GM23338 (cell line): ENCODE measurements at regions not wholly inside any gene's neighbourhood (a gene's known extent, or its start where the extent isn't known, plus 50 kb on each side); places are given as distances from the start of the nearest gene placed in this dataset.

Source experiments
- ATAC-seq: fragments of 200-7000 bp; cut with Tn5 transposase; 3 replicates; pipeline ENCODE4 v1.9.1; 2020
- DNase-seq: peaks from one replicate; pipeline ENCODE4 v3.0.0-alpha.2; 2015; ENCODE audit warnings: low spot score
- H2AFZ ChIP-seq: fragments of 200-600 bp; sonication (generic); 2 replicates; pipeline ENCODE4 v1.8.0; 2016; ENCODE audit warnings: antibody characterized with exemption, mild to moderate bottlenecking, moderate library complexity
- H3F3A ChIP-seq: fragments of 200-600 bp; sonication (generic); replicated peaks from 2 replicates; pipeline ENCODE4 v1.8.0; 2017; ENCODE audit warnings: antibody characterized with exemption, mixed run types, low read depth
- H3K27ac ChIP-seq: fragments of 200-600 bp; sonication (generic); 2 replicates; pipeline ENCODE4 v1.6.1; 2016; ENCODE audit warnings: low read depth
- H3K27me3 ChIP-seq: fragments of 200-600 bp; sonication (generic); 2 replicates; pipeline ENCODE4 v1.8.0; 2016; ENCODE audit warnings: mild to moderate bottlenecking, mixed run types, moderate library complexity; ENCODE audit not compliant: insufficient read depth
- H3K36me3 ChIP-seq: fragments of 200-600 bp; sonication (generic); 2 replicates; pipeline ENCODE4 v1.8.0; 2016; ENCODE audit warnings: mild to moderate bottlenecking; ENCODE audit not compliant: insufficient read depth
- H3K4me1 ChIP-seq: fragments of 200-600 bp; sonication (generic); 2 replicates; pipeline ENCODE4 v1.8.0; 2016; ENCODE audit warnings: mild to moderate bottlenecking, moderate library complexity; ENCODE audit not compliant: insufficient read depth
- H3K4me2 ChIP-seq: fragments of 200-600 bp; sonication (generic); 2 replicates; pipeline ENCODE4 v1.7.1; 2017; ENCODE audit warnings: mixed run types
- H3K4me3 ChIP-seq: fragments of 200-600 bp; sonication (generic); 2 replicates; pipeline ENCODE4 v1.6.1; 2016; ENCODE audit warnings: mixed run types
- H3K79me2 ChIP-seq: fragments of 200-600 bp; sonication (generic); replicated peaks from 2 replicates; pipeline ENCODE4 v1.8.0; 2017; ENCODE audit warnings: mild to moderate bottlenecking; ENCODE audit not compliant: insufficient read depth
- H3K9me2 ChIP-seq: fragments of 200-600 bp; sonication (generic); 2 replicates; pipeline ENCODE4 v1.8.0; 2017; ENCODE audit not compliant: insufficient read depth
- H4K20me1 ChIP-seq: fragments of 200-600 bp; sonication (generic); replicated peaks from 2 replicates; pipeline ENCODE4 v1.8.0; 2017; ENCODE audit warnings: mild to moderate bottlenecking; ENCODE audit not compliant: insufficient read depth
- H3K27ac Mint-ChIP-seq: 2 replicates; pipeline ENCODE4 v1.8.0; 2020; ENCODE audit warnings: inconsistent platforms, mild to moderate bottlenecking, moderate library complexity, mixed read lengths
- H3K27me3 Mint-ChIP-seq: 3 replicates; pipeline ENCODE4 v1.8.0; 2022; ENCODE audit warnings: low read depth, mild to moderate bottlenecking, moderate library complexity, mixed read lengths, inconsistent platforms; ENCODE audit not compliant: insufficient read depth, poor library complexity
- H3K36me3 Mint-ChIP-seq: 3 replicates; pipeline ENCODE4 v1.8.0; 2021; ENCODE audit warnings: low read depth, mild to moderate bottlenecking, inconsistent platforms, moderate library complexity, mixed read lengths
- H3K4me1 Mint-ChIP-seq: 3 replicates; pipeline ENCODE4 v1.8.0; 2020; ENCODE audit warnings: mild to moderate bottlenecking, inconsistent platforms, mixed read lengths
- H3K4me3 Mint-ChIP-seq: 3 replicates; pipeline ENCODE4 v1.8.0; 2021; ENCODE audit warnings: moderate library complexity, mild to moderate bottlenecking, inconsistent platforms, mixed read lengths
- H3K9me3 Mint-ChIP-seq: 3 replicates; pipeline ENCODE4 v1.8.0; 2020; ENCODE audit warnings: moderate library complexity, mild to moderate bottlenecking, inconsistent platforms, mixed read lengths
- JUNB ChIP-seq: IDR thresholded peaks from one replicate; pipeline ENCODE4 v1.6.1; 2016; ENCODE audit warnings: antibody characterized with exemption; ENCODE audit not compliant: unreplicated experiment
- NANOG ChIP-seq: IDR thresholded peaks from 2 replicates; pipeline ENCODE4 v1.6.1; 2016; ENCODE audit warnings: antibody characterized with exemption, borderline replicate concordance
- TF ChIP-seq, protein P1 (sequence below): fragments of 250-450 bp; sonication (Bioruptor Pico); IDR thresholded peaks from 2 replicates; pipeline ENCODE4 v1.5.0; 2020; ENCODE audit warnings: mild to moderate bottlenecking, moderate library complexity

GRCh38 chr10:123270806-123271205, 116.6 kb downstream of the BUB3 start:
- peaks cover 9% of the 10 kb centered on the region; the same call in 1 of the 2 replicates for H3K9me2 ChIP-seq

More at GRCh38 chr10:123270806-123271205, 116.6 kb downstream of the BUB3 start:
- H3K36me3 Mint-ChIP-seq: no peaks in the 10 kb centered on the region; the same call in 2 of the 3 replicates
- no peaks in the 10 kb centered on the region for H3K79me2 ChIP-seq
- no peaks in the 10 kb centered on the region for H3K36me3 ChIP-seq
- H4K20me1 ChIP-seq: no peaks in the 10 kb centered on the region
- TF ChIP-seq NANOG (no peak), JUNB (no peak)
- TF ChIP-seq, protein P1, sequence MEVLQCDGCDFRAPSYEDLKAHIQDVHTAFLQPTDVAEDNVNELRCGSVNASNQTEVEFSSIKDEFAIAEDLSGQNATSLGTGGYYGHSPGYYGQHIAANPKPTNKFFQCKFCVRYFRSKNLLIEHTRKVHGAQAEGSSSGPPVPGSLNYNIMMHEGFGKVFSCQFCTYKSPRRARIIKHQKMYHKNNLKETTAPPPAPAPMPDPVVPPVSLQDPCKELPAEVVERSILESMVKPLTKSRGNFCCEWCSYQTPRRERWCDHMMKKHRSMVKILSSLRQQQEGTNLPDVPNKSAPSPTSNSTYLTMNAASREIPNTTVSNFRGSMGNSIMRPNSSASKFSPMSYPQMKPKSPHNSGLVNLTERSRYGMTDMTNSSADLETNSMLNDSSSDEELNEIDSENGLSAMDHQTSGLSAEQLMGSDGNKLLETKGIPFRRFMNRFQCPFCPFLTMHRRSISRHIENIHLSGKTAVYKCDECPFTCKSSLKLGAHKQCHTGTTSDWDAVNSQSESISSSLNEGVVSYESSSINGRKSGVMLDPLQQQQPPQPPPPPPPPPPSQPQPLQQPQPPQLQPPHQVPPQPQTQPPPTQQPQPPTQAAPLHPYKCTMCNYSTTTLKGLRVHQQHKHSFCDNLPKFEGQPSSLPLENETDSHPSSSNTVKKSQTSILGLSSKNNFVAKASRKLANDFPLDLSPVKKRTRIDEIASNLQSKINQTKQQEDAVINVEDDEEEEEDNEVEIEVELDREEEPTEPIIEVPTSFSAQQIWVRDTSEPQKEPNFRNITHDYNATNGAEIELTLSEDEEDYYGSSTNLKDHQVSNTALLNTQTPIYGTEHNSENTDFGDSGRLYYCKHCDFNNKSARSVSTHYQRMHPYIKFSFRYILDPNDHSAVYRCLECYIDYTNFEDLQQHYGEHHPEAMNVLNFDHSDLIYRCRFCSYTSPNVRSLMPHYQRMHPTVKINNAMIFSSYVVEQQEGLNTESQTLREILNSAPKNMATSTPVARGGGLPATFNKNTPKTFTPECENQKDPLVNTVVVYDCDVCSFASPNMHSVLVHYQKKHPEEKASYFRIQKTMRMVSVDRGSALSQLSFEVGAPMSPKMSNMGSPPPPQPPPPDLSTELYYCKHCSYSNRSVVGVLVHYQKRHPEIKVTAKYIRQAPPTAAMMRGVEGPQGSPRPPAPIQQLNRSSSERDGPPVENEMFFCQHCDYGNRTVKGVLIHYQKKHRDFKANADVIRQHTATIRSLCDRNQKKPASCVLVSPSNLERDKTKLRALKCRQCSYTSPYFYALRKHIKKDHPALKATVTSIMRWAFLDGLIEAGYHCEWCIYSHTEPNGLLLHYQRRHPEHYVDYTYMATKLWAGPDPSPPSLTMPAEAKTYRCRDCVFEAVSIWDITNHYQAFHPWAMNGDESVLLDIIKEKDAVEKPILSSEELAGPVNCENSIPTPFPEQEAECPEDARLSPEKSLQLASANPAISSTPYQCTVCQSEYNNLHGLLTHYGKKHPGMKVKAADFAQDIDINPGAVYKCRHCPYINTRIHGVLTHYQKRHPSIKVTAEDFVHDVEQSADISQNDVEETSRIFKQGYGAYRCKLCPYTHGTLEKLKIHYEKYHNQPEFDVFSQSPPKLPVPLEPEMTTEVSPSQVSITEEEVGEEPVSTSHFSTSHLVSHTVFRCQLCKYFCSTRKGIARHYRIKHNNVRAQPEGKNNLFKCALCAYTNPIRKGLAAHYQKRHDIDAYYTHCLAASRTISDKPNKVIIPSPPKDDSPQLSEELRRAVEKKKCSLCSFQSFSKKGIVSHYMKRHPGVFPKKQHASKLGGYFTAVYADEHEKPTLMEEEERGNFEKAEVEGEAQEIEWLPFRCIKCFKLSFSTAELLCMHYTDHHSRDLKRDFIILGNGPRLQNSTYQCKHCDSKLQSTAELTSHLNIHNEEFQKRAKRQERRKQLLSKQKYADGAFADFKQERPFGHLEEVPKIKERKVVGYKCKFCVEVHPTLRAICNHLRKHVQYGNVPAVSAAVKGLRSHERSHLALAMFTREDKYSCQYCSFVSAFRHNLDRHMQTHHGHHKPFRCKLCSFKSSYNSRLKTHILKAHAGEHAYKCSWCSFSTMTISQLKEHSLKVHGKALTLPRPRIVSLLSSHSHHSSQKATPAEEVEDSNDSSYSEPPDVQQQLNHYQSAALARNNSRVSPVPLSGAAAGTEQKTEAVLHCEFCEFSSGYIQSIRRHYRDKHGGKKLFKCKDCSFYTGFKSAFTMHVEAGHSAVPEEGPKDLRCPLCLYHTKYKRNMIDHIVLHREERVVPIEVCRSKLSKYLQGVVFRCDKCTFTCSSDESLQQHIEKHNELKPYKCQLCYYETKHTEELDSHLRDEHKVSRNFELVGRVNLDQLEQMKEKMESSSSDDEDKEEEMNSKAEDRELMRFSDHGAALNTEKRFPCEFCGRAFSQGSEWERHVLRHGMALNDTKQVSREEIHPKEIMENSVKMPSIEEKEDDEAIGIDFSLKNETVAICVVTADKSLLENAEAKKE (CRISPR knock-in tag): no peak
- no peaks in the 10 kb centered on the region for H3K27me3 ChIP-seq
- H3K4me2 ChIP-seq: no peak overlapping the region
- no peak overlapping the region for H3K4me3 Mint-ChIP-seq
- no peak for ATAC-seq
- no peak for DNase-seq
- peaks cover 15% of the 10 kb centered on the region; the same call in 2 of the 3 replicates for H3K4me1 Mint-ChIP-seq
- H3K4me3 ChIP-seq: no peak overlapping the region
- H3K27ac Mint-ChIP-seq: no peak overlapping the region
- no peaks in the 10 kb centered on the region for H3K27me3 Mint-ChIP-seq
- H3K9me3 Mint-ChIP-seq: no peaks in the 10 kb centered on the region; the same call in 2 of the 3 replicates
- no peak overlapping the region for H2AFZ ChIP-seq
- H3K27ac ChIP-seq: no peak overlapping the region
- H3K4me1 ChIP-seq: peaks cover 16% of the 10 kb centered on the region
- no peaks in the 10 kb centered on the region for H3F3A ChIP-seq
